MM.1S (cell line): ENCODE measurements at regions not wholly inside any gene's neighbourhood (a gene's known extent, or its start where the extent isn't known, plus 50 kb on each side); places are given as distances from the start of the nearest gene placed in this dataset.

Experiments
- EZH2 ChIP-seq: fragments of 300-600 bp; sonication (generic); optimal IDR thresholded peaks from 2 replicates; pipeline ENCODE3; 2017; ENCODE audit warnings: low read depth, mild to moderate bottlenecking, antibody characterized with exemption, low read length, mixed read lengths
- EZH2phosphoT487 ChIP-seq: fragments of 300-600 bp; sonication (generic); IDR thresholded peaks from 2 replicates; pipeline ENCODE4 v1.6.1; 2018; ENCODE audit warnings: antibody characterized with exemption, low read length
- TF ChIP-seq, protein P1 (sequence below): fragments of 300-600 bp; sonication (generic); IDR thresholded peaks from 2 replicates; pipeline ENCODE4 v1.5.1; 2016; ENCODE audit warnings: antibody characterized with exemption, low read length, mixed read lengths

- TF ChIP-seq, protein P1, sequence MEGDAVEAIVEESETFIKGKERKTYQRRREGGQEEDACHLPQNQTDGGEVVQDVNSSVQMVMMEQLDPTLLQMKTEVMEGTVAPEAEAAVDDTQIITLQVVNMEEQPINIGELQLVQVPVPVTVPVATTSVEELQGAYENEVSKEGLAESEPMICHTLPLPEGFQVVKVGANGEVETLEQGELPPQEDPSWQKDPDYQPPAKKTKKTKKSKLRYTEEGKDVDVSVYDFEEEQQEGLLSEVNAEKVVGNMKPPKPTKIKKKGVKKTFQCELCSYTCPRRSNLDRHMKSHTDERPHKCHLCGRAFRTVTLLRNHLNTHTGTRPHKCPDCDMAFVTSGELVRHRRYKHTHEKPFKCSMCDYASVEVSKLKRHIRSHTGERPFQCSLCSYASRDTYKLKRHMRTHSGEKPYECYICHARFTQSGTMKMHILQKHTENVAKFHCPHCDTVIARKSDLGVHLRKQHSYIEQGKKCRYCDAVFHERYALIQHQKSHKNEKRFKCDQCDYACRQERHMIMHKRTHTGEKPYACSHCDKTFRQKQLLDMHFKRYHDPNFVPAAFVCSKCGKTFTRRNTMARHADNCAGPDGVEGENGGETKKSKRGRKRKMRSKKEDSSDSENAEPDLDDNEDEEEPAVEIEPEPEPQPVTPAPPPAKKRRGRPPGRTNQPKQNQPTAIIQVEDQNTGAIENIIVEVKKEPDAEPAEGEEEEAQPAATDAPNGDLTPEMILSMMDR = no peak
- TF ChIP-seq EZH2 (no peak), EZH2phosphoT487 (no peak)
Measured at GRCh38 chr10:121369616-121370015, 228.6 kb downstream of the FGFR2 start.
